ENCODE measurements at regions not wholly inside any gene's neighbourhood (a gene's known extent, or its start where the extent isn't known, plus 50 kb on each side); places are given as distances from the start of the nearest gene placed in this dataset.

GRCh38 chr4:132767901-132768300 lies 381.2 kb upstream of the PCDH10 start:
- no peak for TF ChIP-seq EZH2 (IDR thresholded peaks at IDR 0.05)
- no peak for TF ChIP-seq POLR2AphosphoS5 (IDR thresholded peaks at IDR 0.05; ENCODE audit: borderline replicate concordance, low read depth, low read length)
- TF ChIP-seq FOXP2 (optimal IDR thresholded peaks at IDR 0.05; ENCODE audit: control extremely low read depth, extremely low read length, insufficient read depth) = no peak
